HCT116 (cell line): ENCODE measurements at regions not wholly inside any gene's neighbourhood (a gene's known extent, or its start where the extent isn't known, plus 50 kb on each side); places are given as distances from the start of the nearest gene placed in this dataset.

Experiments
- ATAC-seq: fragments of 200-7000 bp; cut with Tn5 transposase; 2 replicates; pipeline ENCODE4 v1.9.1; 2020; ENCODE audit warnings: mild to moderate bottlenecking, moderate library complexity
- BruUV-seq: library from RNA; stranded (reverse); fragments of 400-500 nt; replicated peaks from 2 replicates; lab custom pipeline; 2021; lab: Mats Ljungman, UMichigan
- CTCF ChIA-PET: fragments of 300-600 bp; sonication (Branson Sonifier 250); formaldehyde crosslinking; loops from one replicate; lab custom pipeline; 2021; ENCODE audit warnings: antibody characterized with exemption; lab: Charles Lee
- POLR2A ChIA-PET: fragments of 300-600, 350-600 bp; sonication (Branson Sonifier 250); formaldehyde crosslinking; loops from one replicate; lab custom pipeline; 2021; ENCODE audit warnings: antibody characterized with exemption; lab: Charles Lee
- RAD21 ChIA-PET, 2 experiments: fragments of 300-600 bp; sonication (Branson Sonifier 250); formaldehyde crosslinking; loops; one replicate each; lab custom pipeline; 2023; ENCODE audit warnings: low total read pairs in 2 of 2; ENCODE audit not compliant: uncharacterized antibody in 2 of 2, unreplicated experiment in 2 of 2, low non-redundant PET in 1 of 2; lab: Charles Lee
- DNase-seq: peaks from one replicate; pipeline ENCODE4 v3.0.0-alpha.2; 2010; ENCODE audit warnings: low read depth, low spot score
- H2AFZ ChIP-seq: fragments of 200-600 bp; shearing (Covaris generic), sonication (generic); 2 replicates; pipeline ENCODE4 v1.6.1; 2017; ENCODE audit warnings: low read depth, mixed run types, mixed read lengths, antibody characterized with exemption, low read length; ENCODE audit not compliant: poor library complexity, severe bottlenecking
- H3K27ac ChIP-seq: 2 replicates; pipeline ENCODE4 v1.5.1; 2012; ENCODE audit warnings: low read depth, low read length
- H3K27me3 ChIP-seq: fragments of 200-600 bp; sonication (generic); 2 replicates; pipeline ENCODE4 v1.6.1; 2016; ENCODE audit warnings: mixed run types, low read length, mixed read lengths; ENCODE audit not compliant: insufficient read depth
- H3K36me3 ChIP-seq, 2 experiments: fragments of 200-500 bp in 1 of 2; fragments of 200-600 bp in 1 of 2; sonication (Bioruptor generic) in 1 of 2; sonication (generic) in 1 of 2; 2 replicates each; pipeline versions ENCODE4 v1.5.1 to v1.6.1; 2014 to 2016; ENCODE audit warnings: low read length in 2 of 2, inconsistent platforms in 1 of 2, mixed read lengths in 1 of 2, mixed run types in 1 of 2; ENCODE audit not compliant: insufficient read depth in 2 of 2, control insufficient read depth in 1 of 2
- H3K4me1 ChIP-seq, 2 experiments: fragments of 200-600 bp in 1 of 2; sonication (generic) in 1 of 2; 2 replicates each; pipeline versions ENCODE4 v1.5.1 to v1.6.1; 2012 to 2017; ENCODE audit warnings: low read length in 2 of 2, inconsistent platforms in 1 of 2, mild to moderate bottlenecking in 1 of 2, mixed read lengths in 1 of 2, mixed run types in 1 of 2, moderate library complexity in 1 of 2; ENCODE audit not compliant: insufficient read depth in 2 of 2, control insufficient read depth in 1 of 2
- H3K4me2 ChIP-seq: fragments of 200-600 bp; sonication (generic); 2 replicates; pipeline ENCODE4 v1.6.1; 2017; ENCODE audit warnings: mixed run types, low read length, mixed read lengths
- H3K4me3 ChIP-seq, 2 experiments: fragments of 200-600 bp in 1 of 2; sonication (generic) in 1 of 2; replicated peaks in 1 of 2; 2 replicates each; pipeline ENCODE4 v1.5.1; 2011 to 2016; ENCODE audit warnings: low read length in 2 of 2, control low read depth in 1 of 2, low read depth in 1 of 2, mild to moderate bottlenecking in 1 of 2, mixed read lengths in 1 of 2, mixed run types in 1 of 2
- H3K79me2 ChIP-seq: fragments of 200-600 bp; sonication (generic); 2 replicates; pipeline ENCODE4 v1.6.1; 2017; ENCODE audit warnings: mild to moderate bottlenecking, mixed run types, low read length, moderate library complexity, mixed read lengths; ENCODE audit not compliant: insufficient read depth
- H3K9ac ChIP-seq: fragments of 200-600 bp; sonication (generic); 2 replicates; pipeline ENCODE4 v1.6.1; 2016; ENCODE audit warnings: low read length, mixed read lengths
- H3K9me2 ChIP-seq: fragments of 200-600 bp; sonication (generic), shearing (Covaris generic); 2 replicates; pipeline ENCODE4 v1.6.1; 2017; ENCODE audit warnings: mixed run types, mild to moderate bottlenecking, moderate library complexity; ENCODE audit not compliant: insufficient read depth
- H3K9me3 ChIP-seq, 2 experiments: fragments of 200-500 bp in 1 of 2; fragments of 200-600 bp in 1 of 2; sonication (Bioruptor generic) in 1 of 2; sonication (generic) in 1 of 2; 2 replicates each; pipeline ENCODE4 v1.6.1; 2014 to 2017; ENCODE audit warnings: low read length in 2 of 2, mixed read lengths in 2 of 2, inconsistent platforms in 1 of 2, low read depth in 1 of 2, mild to moderate bottlenecking in 1 of 2, mixed run types in 1 of 2, moderate library complexity in 1 of 2; ENCODE audit not compliant: control insufficient read depth in 1 of 2, insufficient read depth in 1 of 2
- H4K20me1 ChIP-seq: fragments of 200-600 bp; sonication (generic), shearing (Covaris generic); 2 replicates; pipeline ENCODE4 v1.6.1; 2017; ENCODE audit warnings: mixed run types, mild to moderate bottlenecking, moderate library complexity; ENCODE audit not compliant: insufficient read depth
- ELF1 ChIP-seq: IDR thresholded peaks from 2 replicates; pipeline ENCODE4 v1.6.1; 2012; ENCODE audit warnings: low read depth, borderline replicate concordance
- EZH2 ChIP-seq: fragments of 200-600 bp; sonication (generic); IDR thresholded peaks from 2 replicates; pipeline ENCODE4 v1.6.1; 2017; ENCODE audit warnings: antibody characterized with exemption, mixed run types
- EZH2phosphoT487 ChIP-seq: fragments of 200-600 bp; IDR thresholded peaks from 2 replicates; pipeline ENCODE4 v1.6.1; 2018; ENCODE audit warnings: antibody characterized with exemption, borderline replicate concordance
- FOSL1 ChIP-seq: IDR thresholded peaks from 2 replicates; pipeline ENCODE4 v1.6.1; 2012; ENCODE audit warnings: low read depth
- POLR2A ChIP-seq: IDR thresholded peaks from 2 replicates; pipeline ENCODE4 v1.7.0; 2011; ENCODE audit warnings: borderline replicate concordance; ENCODE audit not compliant: insufficient read depth, insufficient read length; ENCODE audit errors: extremely low read depth
- POLR2AphosphoS5 ChIP-seq: IDR thresholded peaks from 2 replicates; pipeline ENCODE4 v1.6.1; 2011; ENCODE audit warnings: mild to moderate bottlenecking, low read depth, low read length, moderate library complexity
- SP1 ChIP-seq: IDR thresholded peaks from 2 replicates; pipeline ENCODE4 v1.6.1; 2012; ENCODE audit warnings: low read depth
- SRF ChIP-seq: IDR thresholded peaks from 2 replicates; pipeline ENCODE4 v1.6.1; 2012; ENCODE audit warnings: low read depth
- TCF7L2 ChIP-seq: IDR thresholded peaks from 2 replicates; pipeline ENCODE4 v1.7.0; 2011; ENCODE audit warnings: borderline replicate concordance, inconsistent platforms; ENCODE audit not compliant: insufficient read depth, insufficient read length; ENCODE audit errors: extremely low read depth
- YY1 ChIP-seq: IDR thresholded peaks from 2 replicates; pipeline ENCODE4 v1.6.1; 2011; ENCODE audit warnings: low read length, low read depth, moderate library complexity, mild to moderate bottlenecking; ENCODE audit not compliant: insufficient replicate concordance; ENCODE audit errors: extremely low read depth
- ZFX ChIP-seq: fragments of 450-650 bp; IDR thresholded peaks from 2 replicates; pipeline ENCODE4 v1.6.1; 2017
- ZNF274 ChIP-seq: fragments of 200-500 bp; sonication (Bioruptor generic); IDR thresholded peaks from 2 replicates; pipeline ENCODE4 v1.6.1; 2014; ENCODE audit warnings: mild to moderate bottlenecking, low read depth, low read length, inconsistent platforms
- intact Hi-C: fragments of 100-400 bp; cut with micrococcal nuclease; formaldehyde crosslinking; loops from 2 replicates; pipeline ENCODE4 v1.10.0; 2022
- TF ChIP-seq, protein P1 (sequence below): IDR thresholded peaks from 2 replicates; pipeline ENCODE4 v1.6.1; 2012
- TF ChIP-seq, protein P2 (sequence below): IDR thresholded peaks from 2 replicates; pipeline ENCODE4 v1.6.1; 2012
- TF ChIP-seq, protein P3 (sequence below), 3 experiments: fragments of 200-600 bp in 1 of 3; sonication (generic) in 1 of 3; IDR thresholded peaks in 2 of 3; conservative IDR thresholded peaks in 1 of 3; 2 replicates each; pipeline ENCODE4 v1.5.1; 2012 to 2017; ENCODE audit warnings: low read depth in 2 of 3, low read length in 2 of 3, antibody characterized with exemption in 1 of 3, borderline replicate concordance in 1 of 3, control low read depth in 1 of 3, mild to moderate bottlenecking in 1 of 3, mixed read lengths in 1 of 3, mixed run types in 1 of 3, moderate library complexity in 1 of 3; ENCODE audit not compliant: insufficient read depth in 1 of 3

DNA sequence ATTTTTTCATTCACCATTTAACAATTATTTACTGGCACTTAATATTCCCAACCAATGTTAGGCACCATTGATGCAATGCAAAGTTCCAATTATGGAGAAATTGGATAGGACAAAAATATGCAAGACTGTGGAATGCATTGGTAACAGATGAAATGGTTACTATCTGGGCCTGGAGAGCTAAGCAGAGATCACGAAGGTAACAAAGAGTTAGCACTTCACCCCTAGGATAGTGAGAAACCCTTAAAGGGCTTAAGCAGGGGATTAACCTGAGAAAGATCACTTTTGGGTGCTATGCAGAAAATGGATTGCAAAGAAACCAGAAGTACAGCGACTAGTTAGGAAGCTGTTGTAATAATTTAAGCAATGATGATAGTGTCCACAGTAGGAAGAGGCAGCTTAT is 129.6 kb upstream of the GPR149 start:
- intact Hi-C loops = no loop called here
- ATAC-seq = no peak
- no TSS peak for BruUV-seq

More for the DNA sequence above, 129.6 kb upstream of the GPR149 start:
- H3K4me2 ChIP-seq = no peak overlapping the region
- RAD21 ChIA-PET = no interaction called here
- no peaks in the 10 kb centered on the region for H3K27me3 ChIP-seq
- H3K4me3 ChIP-seq = no peak overlapping the region
- H2AFZ ChIP-seq = no peak overlapping the region
- no peak overlapping the region for H3K27ac ChIP-seq
- H4K20me1 ChIP-seq = no peaks in the 10 kb centered on the region
- no peak for DNase-seq
- no peak overlapping the region for H3K9ac ChIP-seq
- H3K9me2 ChIP-seq = no peaks in the 10 kb centered on the region
- TF ChIP-seq ELF1 = no peak
- TF ChIP-seq POLR2A = no peak
- no peak for TF ChIP-seq ZNF274
- TF ChIP-seq YY1 = no peak
- no peak for TF ChIP-seq FOSL1
- TF ChIP-seq POLR2AphosphoS5 = no peak
- TF ChIP-seq, protein P1, sequence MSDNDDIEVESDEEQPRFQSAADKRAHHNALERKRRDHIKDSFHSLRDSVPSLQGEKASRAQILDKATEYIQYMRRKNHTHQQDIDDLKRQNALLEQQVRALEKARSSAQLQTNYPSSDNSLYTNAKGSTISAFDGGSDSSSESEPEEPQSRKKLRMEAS = no peak
- TF ChIP-seq, protein P2, sequence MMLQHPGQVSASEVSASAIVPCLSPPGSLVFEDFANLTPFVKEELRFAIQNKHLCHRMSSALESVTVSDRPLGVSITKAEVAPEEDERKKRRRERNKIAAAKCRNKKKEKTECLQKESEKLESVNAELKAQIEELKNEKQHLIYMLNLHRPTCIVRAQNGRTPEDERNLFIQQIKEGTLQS = no peak
- TF ChIP-seq SRF = no peak
- TF ChIP-seq TCF7L2 = no peak
- TF ChIP-seq, protein P3, sequence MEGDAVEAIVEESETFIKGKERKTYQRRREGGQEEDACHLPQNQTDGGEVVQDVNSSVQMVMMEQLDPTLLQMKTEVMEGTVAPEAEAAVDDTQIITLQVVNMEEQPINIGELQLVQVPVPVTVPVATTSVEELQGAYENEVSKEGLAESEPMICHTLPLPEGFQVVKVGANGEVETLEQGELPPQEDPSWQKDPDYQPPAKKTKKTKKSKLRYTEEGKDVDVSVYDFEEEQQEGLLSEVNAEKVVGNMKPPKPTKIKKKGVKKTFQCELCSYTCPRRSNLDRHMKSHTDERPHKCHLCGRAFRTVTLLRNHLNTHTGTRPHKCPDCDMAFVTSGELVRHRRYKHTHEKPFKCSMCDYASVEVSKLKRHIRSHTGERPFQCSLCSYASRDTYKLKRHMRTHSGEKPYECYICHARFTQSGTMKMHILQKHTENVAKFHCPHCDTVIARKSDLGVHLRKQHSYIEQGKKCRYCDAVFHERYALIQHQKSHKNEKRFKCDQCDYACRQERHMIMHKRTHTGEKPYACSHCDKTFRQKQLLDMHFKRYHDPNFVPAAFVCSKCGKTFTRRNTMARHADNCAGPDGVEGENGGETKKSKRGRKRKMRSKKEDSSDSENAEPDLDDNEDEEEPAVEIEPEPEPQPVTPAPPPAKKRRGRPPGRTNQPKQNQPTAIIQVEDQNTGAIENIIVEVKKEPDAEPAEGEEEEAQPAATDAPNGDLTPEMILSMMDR (IDR thresholded peaks at IDR 0.05 in 2 of 3, conservative IDR thresholded peaks at IDR 0.05 in 1 of 3; ENCODE audit: borderline replicate concordance in 1 of 3, insufficient read depth in 1 of 3, low read depth in 2 of 3, low read length in 2 of 3) = no peak
- no peak for TF ChIP-seq EZH2phosphoT487
- no peak for TF ChIP-seq EZH2
- TF ChIP-seq ZFX = no peak
- no peak for TF ChIP-seq SP1
- H3K36me3 ChIP-seq = no peaks in the 10 kb centered on the region
- H3K4me1 ChIP-seq = no peaks in the 10 kb centered on the region
- H3K9me3 ChIP-seq = no peaks in the 10 kb centered on the region
- H3K79me2 ChIP-seq = no peaks in the 10 kb centered on the region
- POLR2A ChIA-PET = no interaction called here
- CTCF ChIA-PET = no interaction called here
